ENCODE measurements at regions not wholly inside any gene's neighbourhood (a gene's known extent, or its start where the extent isn't known, plus 50 kb on each side); places are given as distances from the start of the nearest gene placed in this dataset.

DNA sequence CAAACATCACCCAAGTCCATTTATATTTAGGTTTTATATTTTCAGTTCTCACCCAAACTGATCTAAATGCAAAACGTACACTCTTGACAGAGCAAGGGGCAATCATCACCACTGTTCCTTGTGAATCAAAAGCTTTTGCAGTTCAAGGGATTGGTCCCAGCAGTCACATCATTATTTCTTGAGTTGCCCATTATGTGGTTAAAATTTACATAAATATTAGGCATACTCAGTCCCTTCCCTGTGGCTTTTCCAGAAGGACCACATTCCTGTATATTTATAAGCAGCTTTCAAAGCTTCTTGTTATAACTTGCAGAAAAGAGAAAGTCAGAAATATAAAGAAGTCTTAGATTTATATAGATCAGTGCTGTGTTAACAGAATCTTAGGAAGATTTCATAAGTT is 224.4 kb downstream of the CLCN4 start:
- in situ Hi-C loops (cut with MboI), result no loop called here
- no peak for DNase-seq (ENCODE audit: extremely low read depth in 1 of 4, low spot score in 3 of 4)
- BruUV-seq (replicated peaks), result no TSS peak
- TF ChIP-seq SRSF7 (optimal IDR thresholded peaks at IDR 0.05; ENCODE audit: low read depth, low read length) (no peak), ZNF124 (CRISPR knock-in tag; IDR thresholded peaks at IDR 0.05) (no peak), ZZZ3 (IDR thresholded peaks at IDR 0.05) (no peak), STAG1 (CRISPR knock-in tag; IDR thresholded peaks at IDR 0.05; ENCODE audit: borderline replicate concordance) (no peak), MTA1 (IDR thresholded peaks at IDR 0.05; ENCODE audit: borderline replicate concordance) (no peak), NFE2 (IDR thresholded peaks at IDR 0.05; ENCODE audit: low read depth) (no peak), GTF2E2 (tag; IDR thresholded peaks at IDR 0.05) (no peak), OTX1 (CRISPR knock-in tag; IDR thresholded peaks at IDR 0.05) (no peak), XRCC4 (IDR thresholded peaks at IDR 0.05; ENCODE audit: extremely low read depth, insufficient read depth, insufficient read length) (no peak), SREBF1 (IDR thresholded peaks at IDR 0.05; ENCODE audit: borderline replicate concordance, low read depth, low read length) (no peak), HDAC2 (IDR thresholded peaks at IDR 0.05) (no peak), TAF15 (IDR thresholded peaks at IDR 0.05; ENCODE audit: low read depth, low read length) (no peak)
- TF ChIP-seq, protein P1, sequence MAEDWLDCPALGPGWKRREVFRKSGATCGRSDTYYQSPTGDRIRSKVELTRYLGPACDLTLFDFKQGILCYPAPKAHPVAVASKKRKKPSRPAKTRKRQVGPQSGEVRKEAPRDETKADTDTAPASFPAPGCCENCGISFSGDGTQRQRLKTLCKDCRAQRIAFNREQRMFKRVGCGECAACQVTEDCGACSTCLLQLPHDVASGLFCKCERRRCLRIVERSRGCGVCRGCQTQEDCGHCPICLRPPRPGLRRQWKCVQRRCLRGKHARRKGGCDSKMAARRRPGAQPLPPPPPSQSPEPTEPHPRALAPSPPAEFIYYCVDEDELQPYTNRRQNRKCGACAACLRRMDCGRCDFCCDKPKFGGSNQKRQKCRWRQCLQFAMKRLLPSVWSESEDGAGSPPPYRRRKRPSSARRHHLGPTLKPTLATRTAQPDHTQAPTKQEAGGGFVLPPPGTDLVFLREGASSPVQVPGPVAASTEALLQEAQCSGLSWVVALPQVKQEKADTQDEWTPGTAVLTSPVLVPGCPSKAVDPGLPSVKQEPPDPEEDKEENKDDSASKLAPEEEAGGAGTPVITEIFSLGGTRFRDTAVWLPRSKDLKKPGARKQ (CRISPR knock-in tag; IDR thresholded peaks at IDR 0.05), result no peak
- TF ChIP-seq, protein P2, sequence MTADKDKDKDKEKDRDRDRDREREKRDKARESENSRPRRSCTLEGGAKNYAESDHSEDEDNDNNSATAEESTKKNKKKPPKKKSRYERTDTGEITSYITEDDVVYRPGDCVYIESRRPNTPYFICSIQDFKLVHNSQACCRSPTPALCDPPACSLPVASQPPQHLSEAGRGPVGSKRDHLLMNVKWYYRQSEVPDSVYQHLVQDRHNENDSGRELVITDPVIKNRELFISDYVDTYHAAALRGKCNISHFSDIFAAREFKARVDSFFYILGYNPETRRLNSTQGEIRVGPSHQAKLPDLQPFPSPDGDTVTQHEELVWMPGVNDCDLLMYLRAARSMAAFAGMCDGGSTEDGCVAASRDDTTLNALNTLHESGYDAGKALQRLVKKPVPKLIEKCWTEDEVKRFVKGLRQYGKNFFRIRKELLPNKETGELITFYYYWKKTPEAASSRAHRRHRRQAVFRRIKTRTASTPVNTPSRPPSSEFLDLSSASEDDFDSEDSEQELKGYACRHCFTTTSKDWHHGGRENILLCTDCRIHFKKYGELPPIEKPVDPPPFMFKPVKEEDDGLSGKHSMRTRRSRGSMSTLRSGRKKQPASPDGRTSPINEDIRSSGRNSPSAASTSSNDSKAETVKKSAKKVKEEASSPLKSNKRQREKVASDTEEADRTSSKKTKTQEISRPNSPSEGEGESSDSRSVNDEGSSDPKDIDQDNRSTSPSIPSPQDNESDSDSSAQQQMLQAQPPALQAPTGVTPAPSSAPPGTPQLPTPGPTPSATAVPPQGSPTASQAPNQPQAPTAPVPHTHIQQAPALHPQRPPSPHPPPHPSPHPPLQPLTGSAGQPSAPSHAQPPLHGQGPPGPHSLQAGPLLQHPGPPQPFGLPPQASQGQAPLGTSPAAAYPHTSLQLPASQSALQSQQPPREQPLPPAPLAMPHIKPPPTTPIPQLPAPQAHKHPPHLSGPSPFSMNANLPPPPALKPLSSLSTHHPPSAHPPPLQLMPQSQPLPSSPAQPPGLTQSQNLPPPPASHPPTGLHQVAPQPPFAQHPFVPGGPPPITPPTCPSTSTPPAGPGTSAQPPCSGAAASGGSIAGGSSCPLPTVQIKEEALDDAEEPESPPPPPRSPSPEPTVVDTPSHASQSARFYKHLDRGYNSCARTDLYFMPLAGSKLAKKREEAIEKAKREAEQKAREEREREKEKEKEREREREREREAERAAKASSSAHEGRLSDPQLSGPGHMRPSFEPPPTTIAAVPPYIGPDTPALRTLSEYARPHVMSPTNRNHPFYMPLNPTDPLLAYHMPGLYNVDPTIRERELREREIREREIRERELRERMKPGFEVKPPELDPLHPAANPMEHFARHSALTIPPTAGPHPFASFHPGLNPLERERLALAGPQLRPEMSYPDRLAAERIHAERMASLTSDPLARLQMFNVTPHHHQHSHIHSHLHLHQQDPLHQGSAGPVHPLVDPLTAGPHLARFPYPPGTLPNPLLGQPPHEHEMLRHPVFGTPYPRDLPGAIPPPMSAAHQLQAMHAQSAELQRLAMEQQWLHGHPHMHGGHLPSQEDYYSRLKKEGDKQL (CRISPR knock-in tag; IDR thresholded peaks at IDR 0.05; ENCODE audit: borderline replicate concordance), result no peak
- TF ChIP-seq, protein P3, sequence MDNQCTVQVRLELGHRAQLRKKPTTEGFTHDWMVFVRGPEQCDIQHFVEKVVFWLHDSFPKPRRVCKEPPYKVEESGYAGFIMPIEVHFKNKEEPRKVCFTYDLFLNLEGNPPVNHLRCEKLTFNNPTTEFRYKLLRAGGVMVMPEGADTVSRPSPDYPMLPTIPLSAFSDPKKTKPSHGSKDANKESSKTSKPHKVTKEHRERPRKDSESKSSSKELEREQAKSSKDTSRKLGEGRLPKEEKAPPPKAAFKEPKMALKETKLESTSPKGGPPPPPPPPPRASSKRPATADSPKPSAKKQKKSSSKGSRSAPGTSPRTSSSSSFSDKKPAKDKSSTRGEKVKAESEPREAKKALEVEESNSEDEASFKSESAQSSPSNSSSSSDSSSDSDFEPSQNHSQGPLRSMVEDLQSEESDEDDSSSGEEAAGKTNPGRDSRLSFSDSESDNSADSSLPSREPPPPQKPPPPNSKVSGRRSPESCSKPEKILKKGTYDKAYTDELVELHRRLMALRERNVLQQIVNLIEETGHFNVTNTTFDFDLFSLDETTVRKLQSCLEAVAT (IDR thresholded peaks at IDR 0.05), result no peak

More for the DNA sequence above, 224.4 kb downstream of the CLCN4 start:
- H3K4me2 ChIP-seq (ENCODE audit: insufficient read depth, low read length), result no peak overlapping the region
- WGBS (ENCODE audit: insufficient coverage, low coverage, missing lambda C conversion rate), result 0% methylated on average over 1 of the region's 1 CpG
- H3K4me3 ChIP-seq, result no peak overlapping the region
- no peaks in the 10 kb centered on the region for H4K20me1 ChIP-seq (replicated peaks; ENCODE audit: control insufficient read depth, insufficient read depth, low read length)
- intact Hi-C loops (cut with micrococcal nuclease), result no loop called here
- no peaks in the 10 kb centered on the region for H3K4me1 ChIP-seq (replicated peaks in 1 of 2; ENCODE audit: control insufficient read depth in 2 of 2, insufficient read depth in 2 of 2, low read length in 2 of 2)
- no peak overlapping the region for H3K27ac ChIP-seq (ENCODE audit: extremely low read depth, low read depth, low read length)
- H3K9me3 ChIP-seq (replicated peaks; ENCODE audit: control insufficient read depth, insufficient read depth, low read depth, low read length), result no peaks in the 10 kb centered on the region; the same call in 1 of the 2 replicates
- no peaks in the 10 kb centered on the region for H3K36me3 ChIP-seq (ENCODE audit: control insufficient read depth, insufficient read depth, low read length)
- no peak overlapping the region for H2AFZ ChIP-seq (ENCODE audit: low read depth, low read length)
- no peaks in the 10 kb centered on the region for H3K27me3 ChIP-seq (ENCODE audit: control insufficient read depth in 2 of 2, insufficient read depth in 2 of 2, low read length in 2 of 2)
- ATAC-seq (no peak), FAIRE-seq (no peak)
- H3K9me1 ChIP-seq (ENCODE audit: control insufficient read depth, insufficient read depth, low read length), result no peaks in the 10 kb centered on the region
- CTCF ChIA-PET (ENCODE audit: low intra/inter-chr PET ratio), result no interaction called here
- no peaks in the 10 kb centered on the region for H3K79me2 ChIP-seq (ENCODE audit: control insufficient read depth, insufficient read depth, low read length)
- POLR2A ChIA-PET, result no interaction called here
- H3K9ac ChIP-seq (ENCODE audit: insufficient read depth in 1 of 2, low read depth in 2 of 2, low read length in 2 of 2), result no peak overlapping the region

Measured in K562 (cell line).